Astrocyte (in vitro differentiated cells and primary cell): ENCODE measurements at regions not wholly inside any gene's neighbourhood (a gene's known extent, or its start where the extent isn't known, plus 50 kb on each side); places are given as distances from the start of the nearest gene placed in this dataset.
A peak's percentile ranks its signal among the peaks of the same experiment; 100 is the strongest.

Source experiments
- DNase-seq: peaks from one replicate; pipeline ENCODE4 v3.0.0-alpha.2; 2010; ENCODE audit warnings: low read depth
- FAIRE-seq: peaks from 2 replicates; lab custom pipeline; 2011; peaks lifted over from hg19 to GRCh38; lab: Jason Lieb, UNC
- H2AFZ ChIP-seq: 2 replicates; pipeline ENCODE4 v1.6.0; 2012; ENCODE audit warnings: low read depth, low read length, inconsistent platforms
- H3K27ac ChIP-seq: 2 replicates; pipeline ENCODE4 v1.5.1; 2011; ENCODE audit warnings: low read depth, low read length, inconsistent platforms
- H3K27me3 ChIP-seq: 2 replicates; pipeline ENCODE4 v1.6.0; 2011; ENCODE audit warnings: low read length, inconsistent platforms; ENCODE audit not compliant: insufficient read depth
- H3K36me3 ChIP-seq: 2 replicates; pipeline ENCODE4 v1.5.1; 2011; ENCODE audit warnings: low read length, inconsistent platforms; ENCODE audit not compliant: insufficient read depth
- H3K4me1 ChIP-seq: 2 replicates; pipeline ENCODE4 v1.5.1; 2011; ENCODE audit warnings: low read length, inconsistent platforms; ENCODE audit not compliant: insufficient read depth
- H3K4me2 ChIP-seq: 2 replicates; pipeline ENCODE4 v1.6.0; 2012; ENCODE audit warnings: low read length, inconsistent platforms
- H3K4me3 ChIP-seq: 2 replicates; pipeline ENCODE4 v1.5.1; 2011; ENCODE audit warnings: low read depth, mild to moderate bottlenecking, low read length, inconsistent platforms; ENCODE audit not compliant: insufficient read depth
- H3K79me2 ChIP-seq: 2 replicates; pipeline ENCODE4 v1.6.0; 2012; ENCODE audit warnings: mild to moderate bottlenecking, low read length, inconsistent platforms; ENCODE audit not compliant: insufficient read depth
- H3K9ac ChIP-seq: 2 replicates; pipeline ENCODE4 v1.6.0; 2012; ENCODE audit warnings: mild to moderate bottlenecking, low read length, inconsistent platforms
- H3K9me3 ChIP-seq: 2 replicates; pipeline ENCODE4 v1.5.1; 2012; ENCODE audit warnings: low read depth, mild to moderate bottlenecking, low read length, inconsistent platforms; ENCODE audit not compliant: insufficient read depth
- H4K20me1 ChIP-seq: 2 replicates; pipeline ENCODE4 v1.6.0; 2012; ENCODE audit warnings: low read length, inconsistent platforms; ENCODE audit not compliant: insufficient read depth
- H3K27ac Mint-ChIP-seq: one replicate; pipeline ENCODE4 v1.8.0; 2021; ENCODE audit warnings: mild to moderate bottlenecking, mixed read lengths; ENCODE audit not compliant: unreplicated experiment
- H3K27me3 Mint-ChIP-seq: one replicate; pipeline ENCODE4 v1.8.0; 2021; ENCODE audit warnings: low read depth, mixed read lengths; ENCODE audit not compliant: unreplicated experiment
- H3K36me3 Mint-ChIP-seq: one replicate; pipeline ENCODE4 v1.8.0; 2021; ENCODE audit warnings: low read depth, mixed read lengths; ENCODE audit not compliant: unreplicated experiment
- H3K4me1 Mint-ChIP-seq: one replicate; pipeline ENCODE4 v1.8.0; 2021; ENCODE audit warnings: low read depth, mixed read lengths; ENCODE audit not compliant: unreplicated experiment
- H3K4me3 Mint-ChIP-seq: one replicate; pipeline ENCODE4 v1.8.0; 2021; ENCODE audit warnings: mild to moderate bottlenecking, moderate library complexity, mixed read lengths; ENCODE audit not compliant: unreplicated experiment
- H3K9me3 Mint-ChIP-seq: one replicate; pipeline ENCODE4 v1.8.0; 2021; ENCODE audit warnings: mild to moderate bottlenecking, mixed read lengths; ENCODE audit not compliant: unreplicated experiment
- CTCF ChIP-seq: IDR thresholded peaks from 2 replicates; pipeline ENCODE4 v1.5.1; 2011; ENCODE audit warnings: low read depth, mild to moderate bottlenecking, inconsistent platforms, low read length, moderate library complexity; ENCODE audit not compliant: insufficient read depth
- EZH2 ChIP-seq: IDR thresholded peaks from 2 replicates; pipeline ENCODE4 v1.6.1; 2012; ENCODE audit warnings: mild to moderate bottlenecking, low read length, inconsistent platforms; ENCODE audit not compliant: insufficient read depth

GRCh38 chr4:103499094-103499493, 220.7 kb downstream of the TACR3 start:
- H3K36me3 Mint-ChIP-seq: no peaks in the 10 kb centered on the region
- no peaks in the 10 kb centered on the region for H4K20me1 ChIP-seq
- H3K4me3 Mint-ChIP-seq: no peak overlapping the region
- H3K4me3 ChIP-seq: no peak overlapping the region
- H3K4me1 Mint-ChIP-seq: peaks cover 15% of the 10 kb centered on the region
- DNase-seq (no peak), FAIRE-seq (no peak)
- H3K27ac ChIP-seq: no peak overlapping the region
- no peaks in the 10 kb centered on the region for H3K9me3 ChIP-seq
- no peaks in the 10 kb centered on the region for H3K27me3 ChIP-seq
- H3K36me3 ChIP-seq: no peaks in the 10 kb centered on the region
- TF ChIP-seq CTCF (no peak), EZH2 (no peak)
- H3K79me2 ChIP-seq: no peaks in the 10 kb centered on the region
- H3K27ac Mint-ChIP-seq: no peak overlapping the region
- no peaks in the 10 kb centered on the region for H3K27me3 Mint-ChIP-seq
- H3K4me1 ChIP-seq: peaks cover 8% of the 10 kb centered on the region
- no peaks in the 10 kb centered on the region for H3K9me3 Mint-ChIP-seq
- no peak overlapping the region for H2AFZ ChIP-seq
- no peak overlapping the region for H3K4me2 ChIP-seq
- no peak overlapping the region for H3K9ac ChIP-seq

- Histone ChIP-seq H3K9me3 (no peaks in the 10 kb centered on the region), H3K27ac (no peak overlapping the region), H3K4me3 (no peak overlapping the region), H2AFZ (no peak overlapping the region), H3K4me1 (peaks cover 8% of the 10 kb centered on the region), H3K27me3 (no peaks in the 10 kb centered on the region), H3K9ac (no peak overlapping the region), H3K36me3 (no peaks in the 10 kb centered on the region), H3K79me2 (no peaks in the 10 kb centered on the region), H3K4me2 (peak overlapping the region; percentile 30), H4K20me1 (no peaks in the 10 kb centered on the region)
- Mint-ChIP-seq H3K4me3 (no peak overlapping the region), H3K9me3 (no peaks in the 10 kb centered on the region), H3K4me1 (peaks cover 15% of the 10 kb centered on the region), H3K27me3 (no peaks in the 10 kb centered on the region), H3K36me3 (no peaks in the 10 kb centered on the region), H3K27ac (peak overlapping the region; percentile 67)
- FAIRE-seq (no peak), DNase-seq (peak; percentile 73)
- TF ChIP-seq EZH2 (no peak), CTCF (no peak)
Measured at GRCh38 chr4:103498161-103499070, 221.4 kb downstream of the TACR3 start.

GRCh38 chr4:103497692-103498091, 222.1 kb downstream of the TACR3 start:
- no peak for FAIRE-seq

More at GRCh38 chr4:103497692-103498091, 222.1 kb downstream of the TACR3 start:
- peak overlapping the region; percentile 30 for H3K4me2 ChIP-seq
- peaks cover 8% of the 10 kb centered on the region for H3K4me1 ChIP-seq
- Mint-ChIP-seq H3K9me3 (no peaks in the 10 kb centered on the region), H3K27me3 (no peaks in the 10 kb centered on the region), H3K27ac (peak overlapping the region; percentile 67), H3K4me3 (no peak overlapping the region), H3K4me1 (peaks cover 15% of the 10 kb centered on the region), H3K36me3 (no peaks in the 10 kb centered on the region)
- no peaks in the 10 kb centered on the region for H3K79me2 ChIP-seq
- H4K20me1 ChIP-seq: no peaks in the 10 kb centered on the region
- H3K27me3 ChIP-seq: no peaks in the 10 kb centered on the region
- H3K4me3 ChIP-seq: no peak overlapping the region
- H3K27ac ChIP-seq: no peak overlapping the region
- TF ChIP-seq CTCF: no peak
- TF ChIP-seq EZH2: no peak
- no peaks in the 10 kb centered on the region for H3K9me3 ChIP-seq
- no peaks in the 10 kb centered on the region for H3K36me3 ChIP-seq
- H3K9ac ChIP-seq: no peak overlapping the region
- H2AFZ ChIP-seq: no peak overlapping the region
- DNase-seq: no peak
